ENCODE measurements at regions not wholly inside any gene's neighbourhood (a gene's known extent, or its start where the extent isn't known, plus 50 kb on each side); places are given as distances from the start of the nearest gene placed in this dataset.

DNA sequence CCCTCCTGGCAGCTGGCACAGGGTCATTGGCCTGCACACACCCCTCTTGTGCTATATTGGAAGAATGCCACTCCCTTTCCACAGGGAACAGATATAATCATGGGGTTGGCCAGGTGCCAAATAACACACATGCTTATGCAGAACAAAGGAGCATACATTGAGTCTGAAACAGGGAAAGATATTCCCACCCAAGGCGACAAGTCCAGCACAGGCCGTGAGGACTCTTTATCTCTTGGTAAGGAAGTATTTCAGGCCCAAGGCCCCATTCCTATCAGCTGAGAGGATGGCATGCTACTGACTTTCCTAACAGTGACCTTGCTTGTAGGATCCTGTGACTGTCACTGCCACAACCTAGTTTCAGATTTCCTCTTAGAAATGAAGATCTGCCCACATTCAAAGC is 59.0 kb upstream of the STXBP6 start:
- Histone ChIP-seq H3K9me3 (no peaks in the 10 kb centered on the region), H3K4me3 (no peak overlapping the region), H3K27ac (no peak overlapping the region), H3K27me3 (ENCODE audit: low read depth) (no peaks in the 10 kb centered on the region), H3K4me1 (no peaks in the 10 kb centered on the region), H3K36me3 (no peaks in the 10 kb centered on the region)
- intact Hi-C loops (cut with DNase I), result no loop called here
- no peak for TF ChIP-seq CTCF (IDR thresholded peaks at IDR 0.05)
- ATAC-seq, result no peak
- no peak for DNase-seq

GRCh38 chr14:25108291-25108690 is 58.3 kb upstream of the STXBP6 start:
- H3K27ac ChIP-seq, result no peak overlapping the region
- no peak for TF ChIP-seq CTCF (IDR thresholded peaks at IDR 0.05)
- no peak for DNase-seq
- no peaks in the 10 kb centered on the region for H3K9me3 ChIP-seq
- no peaks in the 10 kb centered on the region for H3K4me1 ChIP-seq
- intact Hi-C loops (cut with DNase I), result no loop called here
- no peak overlapping the region for H3K4me3 ChIP-seq
- ATAC-seq, result no peak
- H3K27me3 ChIP-seq (ENCODE audit: low read depth), result no peaks in the 10 kb centered on the region
- H3K36me3 ChIP-seq, result no peaks in the 10 kb centered on the region

DNA sequence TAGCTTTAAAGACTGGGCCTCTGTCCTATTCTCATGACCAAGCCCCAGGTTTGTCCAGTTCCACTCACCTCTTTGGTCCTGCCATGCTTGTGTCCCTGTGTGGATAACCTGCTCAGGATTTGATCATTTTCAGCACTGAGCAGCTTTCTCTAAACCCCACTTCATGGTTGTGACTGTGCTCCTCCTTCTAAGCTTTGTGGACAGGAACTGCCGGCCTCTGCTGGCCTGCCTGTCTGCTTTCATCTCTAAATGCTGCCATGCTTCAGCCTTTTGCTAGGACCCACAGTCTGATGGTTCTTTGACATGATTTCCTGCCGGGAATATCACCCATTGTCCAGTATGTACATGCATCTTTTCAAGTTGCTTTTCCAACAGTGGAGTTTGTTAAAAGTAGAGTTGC is 53.9 kb upstream of the STXBP6 start:
- Histone ChIP-seq H3K27me3 (ENCODE audit: low read depth) (no peaks in the 10 kb centered on the region), H3K4me3 (no peak overlapping the region), H3K9me3 (no peaks in the 10 kb centered on the region), H3K27ac (no peak overlapping the region), H3K4me1 (no peaks in the 10 kb centered on the region), H3K36me3 (no peaks in the 10 kb centered on the region)
- ATAC-seq (no peak), DNase-seq (no peak)
- intact Hi-C loops (cut with DNase I), result no loop called here
- TF ChIP-seq CTCF (IDR thresholded peaks at IDR 0.05), result no peak

GRCh38 chr14:25103271-25103670 is 53.3 kb upstream of the STXBP6 start:
- ATAC-seq (no peak), DNase-seq (no peak)
- no peak for TF ChIP-seq CTCF (IDR thresholded peaks at IDR 0.05)
- H3K36me3 ChIP-seq, result no peaks in the 10 kb centered on the region
- H3K4me3 ChIP-seq, result no peak overlapping the region
- no peaks in the 10 kb centered on the region for H3K27me3 ChIP-seq (ENCODE audit: low read depth)
- no peak overlapping the region for H3K27ac ChIP-seq
- intact Hi-C loops (cut with DNase I), result no loop called here
- no peaks in the 10 kb centered on the region for H3K4me1 ChIP-seq
- H3K9me3 ChIP-seq, result no peaks in the 10 kb centered on the region

- no peak for DNase-seq
- H3K27ac ChIP-seq, result no peak overlapping the region
- TF ChIP-seq CTCF (IDR thresholded peaks at IDR 0.05), result no peak
- intact Hi-C loops (cut with DNase I), result no loop called here
- no peaks in the 10 kb centered on the region for H3K4me1 ChIP-seq
- no peaks in the 10 kb centered on the region for H3K27me3 ChIP-seq (ENCODE audit: low read depth)
- no peaks in the 10 kb centered on the region for H3K36me3 ChIP-seq
- no peak overlapping the region for H3K4me3 ChIP-seq
- ATAC-seq, result no peak
- H3K9me3 ChIP-seq, result no peaks in the 10 kb centered on the region
Measured at GRCh38 chr14:25102788-25103187, 52.8 kb upstream of the STXBP6 start.

DNA sequence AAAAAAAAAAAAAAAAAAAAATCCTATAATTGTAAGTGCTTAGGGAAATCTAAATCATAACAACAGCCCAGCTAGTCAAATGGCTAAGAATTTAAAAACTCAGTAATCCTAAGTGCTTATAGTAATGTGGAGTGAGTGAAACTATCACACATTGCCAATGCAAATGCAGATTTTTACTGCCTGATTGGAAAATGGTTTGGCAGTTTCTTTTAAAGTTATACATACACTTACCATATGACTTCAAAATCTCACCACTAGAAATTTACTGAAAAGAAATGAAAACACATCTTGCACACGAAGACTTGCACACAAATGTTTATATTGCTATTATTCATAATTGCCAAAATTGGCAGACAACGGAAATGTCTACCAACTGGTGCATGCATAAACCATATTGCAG is 51.3 kb upstream of the STXBP6 start:
- Histone ChIP-seq H3K4me1 (no peaks in the 10 kb centered on the region), H3K36me3 (no peaks in the 10 kb centered on the region), H3K4me3 (no peak overlapping the region), H3K27me3 (ENCODE audit: low read depth) (no peaks in the 10 kb centered on the region), H3K9me3 (no peaks in the 10 kb centered on the region), H3K27ac (no peak overlapping the region)
- intact Hi-C loops (cut with DNase I), result no loop called here
- TF ChIP-seq CTCF (IDR thresholded peaks at IDR 0.05), result no peak
- DNase-seq (no peak), ATAC-seq (no peak)
